Activated naive CD8-positive, alpha-beta T cell treated with anti-CD3 and anti-CD28 coated beads for 36 hours (primary cell): ENCODE measurements at regions not wholly inside any gene's neighbourhood (a gene's known extent, or its start where the extent isn't known, plus 50 kb on each side); places are given as distances from the start of the nearest gene placed in this dataset.

Source experiments
- DNase-seq: peaks from one replicate; pipeline ENCODE4 v3.0.0; 2021
- H3K27ac Mint-ChIP-seq: one replicate; pipeline ENCODE4 v1.8.0; 2022; ENCODE audit warnings: mild to moderate bottlenecking, moderate library complexity, mixed read lengths
- H3K27me3 Mint-ChIP-seq: one replicate; pipeline ENCODE4 v1.8.0; 2022; ENCODE audit warnings: mild to moderate bottlenecking, mixed read lengths
- H3K36me3 Mint-ChIP-seq: one replicate; pipeline ENCODE4 v1.8.0; 2021; ENCODE audit warnings: mild to moderate bottlenecking, mixed read lengths
- H3K4me1 Mint-ChIP-seq: one replicate; pipeline ENCODE4 v1.8.0; 2021; ENCODE audit warnings: mixed read lengths
- H3K4me3 Mint-ChIP-seq: one replicate; pipeline ENCODE4 v1.8.0; 2022; ENCODE audit warnings: mild to moderate bottlenecking, moderate library complexity, mixed read lengths
- H3K9me3 Mint-ChIP-seq: one replicate; pipeline ENCODE4 v1.8.0; 2022; ENCODE audit warnings: mixed read lengths

GRCh38 chr4:166230841-166231240, 357.8 kb downstream of the TLL1 start:
- Mint-ChIP-seq H3K4me3 (no peak overlapping the region), H3K27me3 (no peaks in the 10 kb centered on the region), H3K27ac (no peak overlapping the region), H3K36me3 (no peaks in the 10 kb centered on the region), H3K9me3 (peaks cover 2% of the 10 kb centered on the region), H3K4me1 (no peaks in the 10 kb centered on the region)
- DNase-seq = no peak

DNA sequence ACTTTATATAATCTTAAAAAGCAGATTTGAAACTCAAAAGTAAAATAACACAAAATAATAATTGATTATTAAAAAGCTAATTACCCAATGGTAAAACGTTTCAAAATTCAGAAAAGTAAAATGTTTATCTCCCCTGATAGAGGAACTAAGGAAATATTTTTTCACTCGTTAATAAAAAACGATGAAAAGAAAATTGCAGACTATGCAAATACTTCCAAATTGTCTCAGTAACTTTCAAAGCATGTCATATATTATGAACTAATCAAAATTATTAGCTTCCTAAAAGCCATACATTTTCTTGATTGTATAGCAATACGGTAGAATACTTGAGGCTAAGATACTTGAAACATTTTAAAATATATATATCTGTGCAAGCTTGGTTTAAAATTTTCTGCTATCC, 366.3 kb downstream of the TLL1 start:
- no peak for DNase-seq
- Mint-ChIP-seq H3K36me3 (no peaks in the 10 kb centered on the region), H3K4me3 (no peak overlapping the region), H3K27ac (no peak overlapping the region), H3K4me1 (no peaks in the 10 kb centered on the region), H3K9me3 (no peaks in the 10 kb centered on the region), H3K27me3 (no peaks in the 10 kb centered on the region)

GRCh38 chr4:166252487-166253402, 379.7 kb downstream of the TLL1 start:
- H3K9me3 Mint-ChIP-seq = no peaks in the 10 kb centered on the region
- no peaks in the 10 kb centered on the region for H3K27me3 Mint-ChIP-seq
- no peak overlapping the region for H3K27ac Mint-ChIP-seq
- no peak overlapping the region for H3K4me3 Mint-ChIP-seq
- H3K36me3 Mint-ChIP-seq = no peaks in the 10 kb centered on the region
- no peaks in the 10 kb centered on the region for H3K4me1 Mint-ChIP-seq
- DNase-seq = no peak

DNA sequence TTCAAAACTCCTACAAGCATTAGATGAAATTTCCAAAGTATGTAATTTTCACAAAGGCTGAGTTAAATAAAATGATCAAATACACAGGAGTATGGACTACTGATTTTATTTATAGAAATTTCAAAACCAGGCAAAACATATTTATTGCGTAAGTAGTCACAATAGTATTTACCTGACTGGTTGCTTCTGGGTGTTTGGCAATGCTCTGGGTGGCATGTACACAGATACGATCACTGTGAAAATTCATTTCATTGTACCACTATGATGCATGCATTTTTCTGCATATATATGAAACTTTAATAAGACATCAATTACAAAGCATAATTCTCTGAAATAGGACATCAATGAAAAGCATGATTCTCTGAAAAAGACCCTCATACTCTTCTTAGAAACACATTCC, 384.2 kb downstream of the TLL1 start:
- no peak for DNase-seq
- no peaks in the 10 kb centered on the region for H3K27me3 Mint-ChIP-seq
- H3K4me1 Mint-ChIP-seq = no peaks in the 10 kb centered on the region
- no peaks in the 10 kb centered on the region for H3K9me3 Mint-ChIP-seq
- H3K36me3 Mint-ChIP-seq = no peaks in the 10 kb centered on the region
- no peak overlapping the region for H3K27ac Mint-ChIP-seq
- no peak overlapping the region for H3K4me3 Mint-ChIP-seq

DNA sequence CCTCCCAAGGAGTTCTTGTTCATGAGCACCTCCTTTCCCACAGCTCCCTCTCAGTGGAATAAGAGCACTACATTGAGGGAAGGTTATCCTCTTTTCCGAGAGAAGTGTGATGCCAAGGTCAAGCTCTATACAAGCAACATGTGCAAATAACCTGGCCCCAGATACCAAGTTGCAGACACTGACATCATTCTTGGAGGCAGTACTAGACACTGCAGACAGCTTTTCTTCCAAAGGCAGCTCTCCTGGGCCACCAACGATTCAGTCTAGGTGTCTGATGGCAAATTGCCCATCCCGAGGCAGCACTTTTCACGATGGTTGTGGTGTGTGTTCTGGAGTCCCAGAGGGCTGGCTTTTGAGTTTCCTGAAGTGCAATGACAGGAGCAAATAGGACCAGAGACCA, 384.9 kb downstream of the TLL1 start:
- Mint-ChIP-seq H3K36me3 (no peaks in the 10 kb centered on the region), H3K9me3 (no peaks in the 10 kb centered on the region), H3K4me3 (no peak overlapping the region), H3K27me3 (no peaks in the 10 kb centered on the region), H3K4me1 (no peaks in the 10 kb centered on the region), H3K27ac (no peak overlapping the region)
- DNase-seq = no peak

DNA sequence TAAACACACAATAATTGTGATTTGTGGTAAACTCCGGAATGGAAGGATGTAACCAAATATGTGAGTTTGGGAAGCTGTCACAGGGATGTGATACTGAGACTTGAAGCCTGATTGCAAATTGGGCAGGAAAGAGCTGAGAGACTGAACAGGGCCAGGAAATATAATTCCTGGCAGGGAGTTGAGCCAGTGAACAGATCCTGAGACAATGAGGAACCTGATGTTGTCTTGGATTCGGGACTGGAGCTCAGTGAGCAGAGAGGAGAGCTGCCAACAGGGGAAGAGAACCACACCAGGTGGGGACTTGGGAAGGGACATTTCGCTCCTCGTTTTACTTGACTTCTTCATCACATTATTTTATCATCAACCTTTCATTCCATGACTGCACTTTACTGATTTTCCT, 386.0 kb downstream of the TLL1 start:
- no peaks in the 10 kb centered on the region for H3K9me3 Mint-ChIP-seq
- no peak overlapping the region for H3K4me3 Mint-ChIP-seq
- no peaks in the 10 kb centered on the region for H3K4me1 Mint-ChIP-seq
- DNase-seq = no peak
- H3K27ac Mint-ChIP-seq = no peak overlapping the region
- no peaks in the 10 kb centered on the region for H3K36me3 Mint-ChIP-seq
- no peaks in the 10 kb centered on the region for H3K27me3 Mint-ChIP-seq

DNA sequence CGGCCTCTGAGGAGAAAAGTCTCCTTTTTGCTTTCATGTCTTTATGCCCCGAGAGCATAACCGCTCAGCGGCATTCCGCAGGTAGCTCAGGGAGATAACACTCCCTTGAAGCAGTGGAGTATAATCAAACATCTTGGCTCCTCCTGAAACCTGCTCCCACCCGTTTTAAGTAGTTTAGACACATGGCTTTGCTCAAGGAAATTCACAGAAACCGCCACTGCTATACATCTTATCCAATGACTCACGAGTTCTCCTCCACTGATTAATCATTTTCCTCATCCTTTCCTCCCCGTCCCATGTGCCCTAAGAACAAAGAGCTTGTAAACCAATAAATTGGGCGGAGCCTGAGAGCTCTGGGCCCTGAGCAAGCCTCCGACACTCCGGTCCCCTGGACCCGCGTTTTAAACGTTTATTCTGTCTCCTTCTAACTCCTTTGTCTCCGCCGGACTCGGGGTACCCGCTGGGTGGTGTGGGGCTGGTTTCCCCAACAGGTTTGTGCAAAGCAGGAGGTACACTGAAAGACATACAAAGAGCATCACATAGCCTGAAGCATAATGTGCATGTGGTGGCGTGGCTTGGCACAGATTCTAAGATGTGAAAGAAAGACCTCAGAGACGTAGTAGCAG, 401.2 kb downstream of the TLL1 start:
- no peaks in the 10 kb centered on the region for H3K4me1 Mint-ChIP-seq
- H3K27me3 Mint-ChIP-seq = no peaks in the 10 kb centered on the region
- no peak for DNase-seq
- H3K36me3 Mint-ChIP-seq = no peaks in the 10 kb centered on the region
- no peaks in the 10 kb centered on the region for H3K9me3 Mint-ChIP-seq
- H3K27ac Mint-ChIP-seq = no peak overlapping the region
- H3K4me3 Mint-ChIP-seq = no peak overlapping the region

- Mint-ChIP-seq H3K4me1 (no peaks in the 10 kb centered on the region), H3K9me3 (no peaks in the 10 kb centered on the region), H3K4me3 (no peak overlapping the region), H3K27me3 (no peaks in the 10 kb centered on the region), H3K27ac (no peak overlapping the region), H3K36me3 (no peaks in the 10 kb centered on the region)
- DNase-seq = no peak
Observed at GRCh38 chr4:166274775-166275174, 401.7 kb downstream of the TLL1 start.

- Mint-ChIP-seq H3K9me3 (no peaks in the 10 kb centered on the region), H3K4me3 (no peak overlapping the region), H3K4me1 (no peaks in the 10 kb centered on the region), H3K27me3 (no peaks in the 10 kb centered on the region), H3K36me3 (no peaks in the 10 kb centered on the region), H3K27ac (no peak overlapping the region)
- DNase-seq = no peak
Observed at GRCh38 chr4:166277401-166277800, 404.4 kb downstream of the TLL1 start.

- no peaks in the 10 kb centered on the region for H3K27me3 Mint-ChIP-seq
- no peak overlapping the region for H3K27ac Mint-ChIP-seq
- H3K4me3 Mint-ChIP-seq = no peak overlapping the region
- DNase-seq = no peak
- no peaks in the 10 kb centered on the region for H3K4me1 Mint-ChIP-seq
- H3K9me3 Mint-ChIP-seq = no peaks in the 10 kb centered on the region
- H3K36me3 Mint-ChIP-seq = no peaks in the 10 kb centered on the region
Observed at GRCh38 chr4:166277853-166278252, 404.8 kb downstream of the TLL1 start.

DNA sequence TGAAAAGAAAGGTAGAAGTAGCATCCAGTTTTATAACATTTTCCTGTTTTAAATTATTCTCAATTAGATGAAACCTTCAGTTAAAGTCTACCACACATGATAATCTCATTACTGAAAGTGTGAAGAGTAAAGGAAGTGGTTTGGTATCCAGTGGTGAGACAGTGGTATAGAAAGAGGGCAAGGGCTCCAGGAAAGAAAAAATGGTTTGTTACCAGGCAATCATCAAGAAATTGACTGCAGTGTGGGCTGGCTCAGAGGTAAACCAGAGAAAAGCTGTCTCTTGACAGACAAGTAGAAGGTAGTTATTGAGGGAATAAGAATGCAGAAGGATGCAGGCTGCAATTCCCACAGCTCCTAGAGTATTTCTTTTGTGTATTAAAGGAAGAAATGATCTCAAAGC, 406.2 kb downstream of the TLL1 start:
- H3K27me3 Mint-ChIP-seq = no peaks in the 10 kb centered on the region
- DNase-seq = no peak
- H3K36me3 Mint-ChIP-seq = no peaks in the 10 kb centered on the region
- H3K9me3 Mint-ChIP-seq = no peaks in the 10 kb centered on the region
- H3K27ac Mint-ChIP-seq = no peak overlapping the region
- no peaks in the 10 kb centered on the region for H3K4me1 Mint-ChIP-seq
- no peak overlapping the region for H3K4me3 Mint-ChIP-seq

GRCh38 chr4:166280642-166281041, 407.6 kb downstream of the TLL1 start:
- Mint-ChIP-seq H3K27me3 (no peaks in the 10 kb centered on the region), H3K4me1 (no peaks in the 10 kb centered on the region), H3K4me3 (no peak overlapping the region), H3K36me3 (no peaks in the 10 kb centered on the region), H3K27ac (no peak overlapping the region), H3K9me3 (no peaks in the 10 kb centered on the region)
- DNase-seq = no peak

DNA sequence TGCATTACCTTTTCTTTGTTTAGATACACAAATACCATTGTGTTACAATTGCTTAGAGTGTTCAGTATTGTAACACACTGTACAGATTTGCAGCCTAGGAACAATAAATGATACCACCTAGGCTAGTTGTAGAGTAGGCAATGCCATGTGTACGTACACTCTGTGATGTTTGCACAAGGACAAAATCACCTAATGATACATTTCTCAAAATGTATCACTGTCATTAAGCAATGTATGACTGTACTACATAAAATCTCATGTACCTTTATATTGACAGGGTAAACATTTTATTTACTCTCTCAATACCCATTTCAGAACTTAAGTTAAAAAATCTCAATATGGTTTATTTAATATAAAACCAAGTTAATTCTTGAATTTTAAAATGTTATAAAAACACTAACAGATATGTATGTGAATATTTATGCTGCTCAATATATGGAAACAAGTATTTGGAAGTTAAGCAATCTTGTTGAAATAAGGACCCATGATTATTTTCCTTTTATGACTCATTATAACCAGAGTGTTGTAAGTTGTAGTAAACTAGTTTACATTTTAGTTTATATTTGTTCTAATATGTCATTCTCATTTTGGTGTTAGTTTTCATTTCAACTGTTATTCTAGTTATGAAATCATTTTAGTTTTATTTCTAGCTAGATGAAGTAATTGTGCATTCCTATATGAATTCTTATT, 409.2 kb downstream of the TLL1 start:
- no peaks in the 10 kb centered on the region for H3K36me3 Mint-ChIP-seq
- no peaks in the 10 kb centered on the region for H3K9me3 Mint-ChIP-seq
- no peak for DNase-seq
- no peak overlapping the region for H3K4me3 Mint-ChIP-seq
- no peaks in the 10 kb centered on the region for H3K27me3 Mint-ChIP-seq
- H3K27ac Mint-ChIP-seq = no peak overlapping the region
- no peaks in the 10 kb centered on the region for H3K4me1 Mint-ChIP-seq

- Mint-ChIP-seq H3K36me3 (no peaks in the 10 kb centered on the region), H3K4me1 (no peaks in the 10 kb centered on the region), H3K4me3 (no peak overlapping the region), H3K27me3 (no peaks in the 10 kb centered on the region), H3K27ac (no peak overlapping the region), H3K9me3 (no peaks in the 10 kb centered on the region)
- no peak for DNase-seq
Observed at GRCh38 chr4:166284221-166284620, 411.2 kb downstream of the TLL1 start.

DNA sequence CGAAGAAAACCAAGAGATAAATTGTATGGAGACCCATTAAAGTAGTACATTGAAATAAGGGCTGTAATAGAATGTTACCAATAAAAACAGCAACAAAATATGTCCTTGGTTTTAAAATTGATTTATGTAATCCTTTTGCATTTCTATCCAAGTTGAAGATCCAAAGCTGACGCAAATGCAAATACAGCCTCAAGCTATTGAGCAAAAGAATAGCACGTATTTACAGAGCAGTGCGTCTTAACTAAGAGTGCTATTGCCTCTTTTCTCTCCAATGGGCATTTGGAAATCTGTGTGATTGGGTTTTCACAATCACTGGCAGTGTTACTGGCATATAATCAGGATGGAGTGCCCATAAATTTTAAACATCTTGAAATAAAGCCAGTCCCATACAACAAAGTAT, 417.4 kb downstream of the TLL1 start:
- Mint-ChIP-seq H3K4me3 (no peak overlapping the region), H3K4me1 (no peaks in the 10 kb centered on the region), H3K36me3 (no peaks in the 10 kb centered on the region), H3K27ac (no peak overlapping the region), H3K9me3 (no peaks in the 10 kb centered on the region), H3K27me3 (no peaks in the 10 kb centered on the region)
- DNase-seq = no peak
